Heart left ventricle (tissue), 13 donors: ENCODE measurements at regions not wholly inside any gene's neighbourhood (a gene's known extent, or its start where the extent isn't known, plus 50 kb on each side); places are given as distances from the start of the nearest gene placed in this dataset.

Experiments used
- POLR2A ChIP-seq, 2 donors: fragments of 450-650 bp; IDR thresholded peaks; one replicate each; pipeline ENCODE4 v1.6.1; 2017; ENCODE audit warnings: antibody characterized with exemption in 2 of 2, mild to moderate bottlenecking in 2 of 2, moderate library complexity in 2 of 2
- TF ChIP-seq, protein P1 (sequence below), 12 donors: fragments of 200-600 bp; sonication (generic) in 4 of 12; IDR thresholded peaks; one replicate each; pipeline versions ENCODE4 v1.5.0 to v1.8.0; 2018 to 2022; ENCODE audit warnings: antibody characterized with exemption in 12 of 12, mild to moderate bottlenecking in 5 of 12
- donor health status: ischemic (EF 13 %, LVEDD 7.1; RV severe dilation, severe dysfunction).
- donor health status: DM: no; HTN: yes; CAD: no.
- donor health status: DM: no; HTN: no; CAD: no.
- donor health status: ischemic (EF 25% LVEDD 6.9; RV normal size, moderate dysfunction).
- donor health status: ischemic (EF 25% LVEDD 5.7; RV mildly dilated, moderate dysfunction).
- donor health status: ischemic (EF 35%, LVEDD 5.7; RV mildly dilated, moderate dysfunction).
- donor health status: nonischemic (EF 11% LVEDD 7.7; RV severe dilation, severe dysfunction).
- donor health status: DM: yes; HTN: yes; CAD: no.
- donor health status: PGD.
- donor health status: ischemic (EF 29% LVEDD 5.4; RV normal size, mild dysfunction).
- donor health status: nonischemic (EF 23%, LVEDD 6.1; RV moderate dilation, normal function).

- TF ChIP-seq, protein P1, sequence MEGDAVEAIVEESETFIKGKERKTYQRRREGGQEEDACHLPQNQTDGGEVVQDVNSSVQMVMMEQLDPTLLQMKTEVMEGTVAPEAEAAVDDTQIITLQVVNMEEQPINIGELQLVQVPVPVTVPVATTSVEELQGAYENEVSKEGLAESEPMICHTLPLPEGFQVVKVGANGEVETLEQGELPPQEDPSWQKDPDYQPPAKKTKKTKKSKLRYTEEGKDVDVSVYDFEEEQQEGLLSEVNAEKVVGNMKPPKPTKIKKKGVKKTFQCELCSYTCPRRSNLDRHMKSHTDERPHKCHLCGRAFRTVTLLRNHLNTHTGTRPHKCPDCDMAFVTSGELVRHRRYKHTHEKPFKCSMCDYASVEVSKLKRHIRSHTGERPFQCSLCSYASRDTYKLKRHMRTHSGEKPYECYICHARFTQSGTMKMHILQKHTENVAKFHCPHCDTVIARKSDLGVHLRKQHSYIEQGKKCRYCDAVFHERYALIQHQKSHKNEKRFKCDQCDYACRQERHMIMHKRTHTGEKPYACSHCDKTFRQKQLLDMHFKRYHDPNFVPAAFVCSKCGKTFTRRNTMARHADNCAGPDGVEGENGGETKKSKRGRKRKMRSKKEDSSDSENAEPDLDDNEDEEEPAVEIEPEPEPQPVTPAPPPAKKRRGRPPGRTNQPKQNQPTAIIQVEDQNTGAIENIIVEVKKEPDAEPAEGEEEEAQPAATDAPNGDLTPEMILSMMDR (IDR thresholded peaks at IDR 0.05) = no peak
- no peak for TF ChIP-seq POLR2A (IDR thresholded peaks at IDR 0.05)
These were observed 688.9 kb upstream of the RAG2 start for GRCh38 chr11:37286890-37287289.
